A549 (cell line): ENCODE measurements at regions not wholly inside any gene's neighbourhood (a gene's known extent, or its start where the extent isn't known, plus 50 kb on each side); places are given as distances from the start of the nearest gene placed in this dataset.

Experiments
- CTCF ChIP-seq: fragments of >200 bp; sonication (Bioruptor Twin); formaldehyde crosslinking; IDR thresholded peaks from 3 replicates; pipeline ENCODE4 v1.5.1; 2016
- MAZ ChIP-seq: fragments of 150-350 bp; IDR thresholded peaks from 2 replicates; pipeline ENCODE4 v1.6.1; 2014; ENCODE audit warnings: antibody characterized with exemption, low read depth, low read length, borderline replicate concordance
- REST ChIP-seq: fragments of 200-600 bp; sonication (generic); IDR thresholded peaks from 2 replicates; pipeline ENCODE4 v1.6.1; 2016; ENCODE audit warnings: antibody characterized with exemption, mild to moderate bottlenecking, moderate library complexity
- SMC3 ChIP-seq: fragments of >200 bp; sonication (Bioruptor Twin); formaldehyde crosslinking; IDR thresholded peaks from 3 replicates; pipeline ENCODE4 v1.6.1; 2018; ENCODE audit warnings: inconsistent platforms

- TF ChIP-seq REST (no peak), CTCF (no peak), SMC3 (no peak), MAZ (no peak)
Measured at GRCh38 chr17:15048933-15049794, 216.0 kb downstream of the PMP22 start.
